ENCODE measurements at regions not wholly inside any gene's neighbourhood (a gene's known extent, or its start where the extent isn't known, plus 50 kb on each side); places are given as distances from the start of the nearest gene placed in this dataset.
"Not testable (repeated sequence)": the region's sequence is repeated elsewhere in the genome, so short reads cannot be mapped to it uniquely, and the experiment has no call there.

DNA sequence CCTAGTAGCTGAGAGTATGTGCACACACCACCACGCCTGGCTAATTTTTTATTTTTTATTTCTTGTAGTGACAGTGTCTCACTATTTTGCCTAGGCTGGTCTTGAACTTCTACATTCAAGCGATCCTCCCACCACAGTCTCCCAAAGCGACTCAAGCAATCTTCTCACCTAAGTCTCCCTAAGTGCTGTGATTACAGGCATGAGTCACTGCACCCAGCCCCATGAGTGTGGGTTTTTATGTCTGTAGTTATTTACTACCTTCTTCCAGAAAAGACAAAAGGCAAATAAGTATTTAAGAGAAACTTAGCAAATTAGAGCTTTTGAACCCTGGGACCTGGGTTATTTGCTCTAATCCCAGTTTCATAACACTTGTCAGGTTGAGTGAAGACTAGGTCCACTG, 92.3 kb upstream of the HCRTR2 start:
- Histone ChIP-seq H3K36me3 (no peaks in the 10 kb centered on the region), H3K4me1 (no peaks in the 10 kb centered on the region), H3K4me3 (no peak overlapping the region), H3K27ac (no peak overlapping the region), H3K9me3 (no peaks in the 10 kb centered on the region), H3K27me3 (no peaks in the 10 kb centered on the region)
- ATAC-seq (ENCODE audit: low FRiP score in 2 of 2) (no peak), DNase-seq (no peak)
- TF ChIP-seq POLR2A (IDR thresholded peaks at IDR 0.05) (no peak), POLR2AphosphoS5 (IDR thresholded peaks at IDR 0.05) (no peak), EP300 (IDR thresholded peaks at IDR 0.05) (no peak)
- TF ChIP-seq, protein P1, sequence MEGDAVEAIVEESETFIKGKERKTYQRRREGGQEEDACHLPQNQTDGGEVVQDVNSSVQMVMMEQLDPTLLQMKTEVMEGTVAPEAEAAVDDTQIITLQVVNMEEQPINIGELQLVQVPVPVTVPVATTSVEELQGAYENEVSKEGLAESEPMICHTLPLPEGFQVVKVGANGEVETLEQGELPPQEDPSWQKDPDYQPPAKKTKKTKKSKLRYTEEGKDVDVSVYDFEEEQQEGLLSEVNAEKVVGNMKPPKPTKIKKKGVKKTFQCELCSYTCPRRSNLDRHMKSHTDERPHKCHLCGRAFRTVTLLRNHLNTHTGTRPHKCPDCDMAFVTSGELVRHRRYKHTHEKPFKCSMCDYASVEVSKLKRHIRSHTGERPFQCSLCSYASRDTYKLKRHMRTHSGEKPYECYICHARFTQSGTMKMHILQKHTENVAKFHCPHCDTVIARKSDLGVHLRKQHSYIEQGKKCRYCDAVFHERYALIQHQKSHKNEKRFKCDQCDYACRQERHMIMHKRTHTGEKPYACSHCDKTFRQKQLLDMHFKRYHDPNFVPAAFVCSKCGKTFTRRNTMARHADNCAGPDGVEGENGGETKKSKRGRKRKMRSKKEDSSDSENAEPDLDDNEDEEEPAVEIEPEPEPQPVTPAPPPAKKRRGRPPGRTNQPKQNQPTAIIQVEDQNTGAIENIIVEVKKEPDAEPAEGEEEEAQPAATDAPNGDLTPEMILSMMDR (IDR thresholded peaks at IDR 0.05): no peak
- 90 to 93% methylated on average over 3 of the region's 3 CpGs for WGBS, 2 donors

DNA sequence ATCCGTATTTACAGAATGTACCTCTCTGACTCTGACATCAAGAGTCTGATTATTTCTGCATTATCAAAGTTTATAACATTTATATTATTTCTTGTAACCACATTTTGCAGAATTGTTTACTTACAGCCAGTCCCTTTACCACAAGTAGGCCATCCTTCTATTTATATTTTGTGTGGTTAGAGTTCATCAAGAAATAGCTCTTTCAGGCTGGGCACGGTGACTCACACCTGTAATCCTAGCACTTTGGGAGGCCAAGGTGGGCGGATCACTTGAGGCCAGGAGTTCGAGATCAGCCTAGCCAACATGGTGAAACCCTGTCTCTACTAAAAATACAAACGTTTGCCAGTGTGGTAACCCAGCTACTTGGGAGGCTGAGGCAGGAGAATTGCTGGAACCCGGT, 86.3 kb upstream of the HCRTR2 start:
- H3K4me3 ChIP-seq; DNase-seq; H3K9me3 ChIP-seq; ATAC-seq (ENCODE audit: low FRiP score in 2 of 2); H3K27me3 ChIP-seq; H3K27ac ChIP-seq; H3K4me1 ChIP-seq; H3K36me3 ChIP-seq: not testable (repeated sequence)
- 70 to 71% methylated on average over 6 of the region's 6 CpGs for WGBS, 2 donors

DNA sequence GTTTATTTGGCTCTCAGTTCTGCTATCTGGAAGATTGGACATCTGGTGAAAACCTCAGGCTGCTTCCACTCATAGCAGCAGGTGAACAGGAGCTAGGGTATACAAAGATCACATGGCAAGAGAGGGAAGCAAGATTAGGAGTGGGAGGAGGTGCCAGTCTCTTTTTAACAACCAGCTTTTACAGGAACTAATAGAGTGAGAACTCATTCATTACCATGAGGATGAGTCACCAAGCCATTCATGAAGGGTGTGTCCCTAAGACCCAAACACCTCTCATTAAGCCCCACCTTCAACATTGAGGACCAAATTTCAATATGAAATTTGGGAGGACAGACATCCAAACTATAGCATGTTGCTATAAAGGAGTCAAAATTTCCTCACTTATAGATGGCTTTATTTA, 85.4 kb upstream of the HCRTR2 start:
- ATAC-seq (ENCODE audit: low FRiP score in 2 of 2): no peak

DNA sequence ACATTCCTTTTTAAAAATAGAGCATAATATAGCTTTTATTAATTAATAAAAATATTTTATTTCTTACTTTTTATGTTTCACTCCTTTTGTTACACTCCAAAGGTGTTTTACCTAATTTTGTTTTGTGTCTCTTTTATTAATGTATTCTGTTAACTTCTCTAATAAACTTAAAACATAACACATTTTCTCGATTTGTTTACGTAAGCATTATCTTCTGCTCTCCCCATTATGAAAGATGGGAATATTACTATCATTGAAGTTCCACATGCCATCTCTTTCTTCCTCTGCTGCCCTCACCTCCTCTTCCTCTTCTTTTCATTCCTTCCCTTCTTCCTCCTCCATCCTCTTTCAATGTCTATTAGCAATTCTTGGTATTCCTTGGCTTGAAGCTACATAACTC, 85.0 kb upstream of the HCRTR2 start:
- no peak for ATAC-seq (ENCODE audit: low FRiP score in 2 of 2)
- no peak for TF ChIP-seq EP300 (IDR thresholded peaks at IDR 0.05)
- TF ChIP-seq POLR2AphosphoS5 (IDR thresholded peaks at IDR 0.05): no peak
- TF ChIP-seq, protein P1 (IDR thresholded peaks at IDR 0.05): no peak
- no peak for TF ChIP-seq POLR2A (IDR thresholded peaks at IDR 0.05)
- 86 to 92% methylated on average over 2 of the region's 2 CpGs for WGBS, 2 donors

More for the DNA sequence above, 85.4 kb upstream of the HCRTR2 start:
- Histone ChIP-seq H3K9me3 (peaks cover 0 to 3% (median 0%) of the 10 kb centered on the region in 4 donors), H3K27ac (no peak overlapping the region), H3K4me3 (no peak overlapping the region), H3K27me3 (no peaks in the 10 kb centered on the region), H3K36me3 (no peaks in the 10 kb centered on the region), H3K4me1 (no peaks in the 10 kb centered on the region)
- DNase-seq: no peak
- TF ChIP-seq EP300 (IDR thresholded peaks at IDR 0.05) (no peak), POLR2A (IDR thresholded peaks at IDR 0.05) (no peak), POLR2AphosphoS5 (IDR thresholded peaks at IDR 0.05) (no peak)
- TF ChIP-seq, protein P1 (IDR thresholded peaks at IDR 0.05): no peak

DNA sequence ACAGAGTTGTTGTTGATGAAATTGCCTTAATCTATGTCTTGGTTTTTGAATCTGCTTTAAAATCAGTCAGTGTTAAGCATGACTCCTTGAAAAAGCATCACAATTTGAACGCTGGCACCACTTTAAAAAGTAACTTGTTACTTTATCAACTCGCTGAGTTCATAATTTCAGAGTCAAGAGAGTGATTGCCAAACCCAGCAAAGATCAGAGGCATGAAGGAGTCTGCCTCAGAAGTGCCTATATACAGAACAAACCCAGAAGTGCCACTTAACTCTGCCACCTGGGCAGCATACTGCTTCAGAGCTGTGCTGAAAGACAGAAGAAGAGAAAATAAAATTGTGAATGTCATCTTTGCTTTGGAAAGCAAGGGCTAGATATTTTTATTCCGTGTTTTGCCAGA, 73.6 kb upstream of the HCRTR2 start:
- WGBS, 2 donors: 33 to 37% methylated on average over 3 of the region's 3 CpGs
- no peaks in the 10 kb centered on the region for H3K4me1 ChIP-seq
- ATAC-seq (ENCODE audit: low FRiP score in 2 of 2) (peak in 1 of 2 donors; percentile 66), DNase-seq (peak in 1 of 2 donors; percentile 61)
- no peak for TF ChIP-seq POLR2AphosphoS5 (IDR thresholded peaks at IDR 0.05)
- TF ChIP-seq, protein P1 (IDR thresholded peaks at IDR 0.05): no peak
- no peak for TF ChIP-seq EP300 (IDR thresholded peaks at IDR 0.05)
- no peak for TF ChIP-seq POLR2A (IDR thresholded peaks at IDR 0.05)
- H3K27me3 ChIP-seq: no peaks in the 10 kb centered on the region
- no peaks in the 10 kb centered on the region for H3K36me3 ChIP-seq
- H3K27ac ChIP-seq: no peak overlapping the region
- H3K9me3 ChIP-seq: no peaks in the 10 kb centered on the region
- no peak overlapping the region for H3K4me3 ChIP-seq

More for the DNA sequence above, 85.0 kb upstream of the HCRTR2 start:
- no peaks in the 10 kb centered on the region for H3K27me3 ChIP-seq
- no peak overlapping the region for H3K4me3 ChIP-seq
- H3K27ac ChIP-seq: no peak overlapping the region
- DNase-seq: no peak
- H3K9me3 ChIP-seq: peaks cover 0 to 3% (median 0%) of the 10 kb centered on the region in 4 donors
- no peaks in the 10 kb centered on the region for H3K36me3 ChIP-seq
- H3K4me1 ChIP-seq: no peaks in the 10 kb centered on the region

Measured in upper lobe of left lung (tissue), 6 donors.